ENCODE measurements at regions not wholly inside any gene's neighbourhood (a gene's known extent, or its start where the extent isn't known, plus 50 kb on each side); places are given as distances from the start of the nearest gene placed in this dataset.

DNA sequence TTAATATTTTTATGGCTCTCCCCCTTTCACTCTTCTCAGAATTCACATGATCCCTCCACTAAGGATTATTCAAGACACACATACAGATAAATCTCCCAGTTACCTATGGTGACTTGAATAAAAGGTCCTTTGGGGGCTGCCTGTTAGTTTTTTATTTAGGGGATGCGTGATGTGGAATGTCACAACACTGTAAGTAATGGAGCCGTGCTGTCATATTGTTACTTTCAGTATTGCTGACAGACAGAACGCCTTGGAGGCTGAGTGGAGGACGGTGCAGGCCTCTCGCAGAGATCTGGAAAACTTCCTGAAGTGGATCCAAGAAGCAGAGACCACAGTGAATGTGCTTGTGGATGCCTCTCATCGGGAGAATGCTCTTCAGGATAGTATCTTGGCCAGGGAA lies 291.7 kb downstream of the UTRN start:
- TF ChIP-seq EZH2 (optimal IDR thresholded peaks at IDR 0.05; ENCODE audit: low read depth, low read length) = no peak
- TF ChIP-seq EZH2phosphoT487 (IDR thresholded peaks at IDR 0.05; ENCODE audit: low read length) = no peak
- TF ChIP-seq, protein P1, sequence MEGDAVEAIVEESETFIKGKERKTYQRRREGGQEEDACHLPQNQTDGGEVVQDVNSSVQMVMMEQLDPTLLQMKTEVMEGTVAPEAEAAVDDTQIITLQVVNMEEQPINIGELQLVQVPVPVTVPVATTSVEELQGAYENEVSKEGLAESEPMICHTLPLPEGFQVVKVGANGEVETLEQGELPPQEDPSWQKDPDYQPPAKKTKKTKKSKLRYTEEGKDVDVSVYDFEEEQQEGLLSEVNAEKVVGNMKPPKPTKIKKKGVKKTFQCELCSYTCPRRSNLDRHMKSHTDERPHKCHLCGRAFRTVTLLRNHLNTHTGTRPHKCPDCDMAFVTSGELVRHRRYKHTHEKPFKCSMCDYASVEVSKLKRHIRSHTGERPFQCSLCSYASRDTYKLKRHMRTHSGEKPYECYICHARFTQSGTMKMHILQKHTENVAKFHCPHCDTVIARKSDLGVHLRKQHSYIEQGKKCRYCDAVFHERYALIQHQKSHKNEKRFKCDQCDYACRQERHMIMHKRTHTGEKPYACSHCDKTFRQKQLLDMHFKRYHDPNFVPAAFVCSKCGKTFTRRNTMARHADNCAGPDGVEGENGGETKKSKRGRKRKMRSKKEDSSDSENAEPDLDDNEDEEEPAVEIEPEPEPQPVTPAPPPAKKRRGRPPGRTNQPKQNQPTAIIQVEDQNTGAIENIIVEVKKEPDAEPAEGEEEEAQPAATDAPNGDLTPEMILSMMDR (IDR thresholded peaks at IDR 0.05; ENCODE audit: low read length) = no peak
- Histone ChIP-seq H3K4me2 (ENCODE audit: low read depth, low read length) (no peak overlapping the region), H3K36me3 (replicated peaks; ENCODE audit: insufficient read depth, low read length) (no peaks in the 10 kb centered on the region), H3K79me2 (ENCODE audit: low read length) (no peaks in the 10 kb centered on the region), H4K20me1 (ENCODE audit: insufficient read depth, low read length) (no peaks in the 10 kb centered on the region), H3K4me1 (ENCODE audit: low read length) (no peaks in the 10 kb centered on the region), H3K4me3 (ENCODE audit: low read length) (no peak overlapping the region), H3K9me3 (replicated peaks; ENCODE audit: insufficient read depth, low read length) (no peaks in the 10 kb centered on the region), H3K9ac (ENCODE audit: low read length) (no peak overlapping the region), H2AFZ (ENCODE audit: low read length) (no peak overlapping the region), H3K27me3 (replicated peaks; ENCODE audit: insufficient read depth, low read length) (no peaks in the 10 kb centered on the region), H3K27ac (ENCODE audit: low read length) (no peak overlapping the region), H3K9me2 (replicated peaks; ENCODE audit: insufficient read depth, low read length) (no peaks in the 10 kb centered on the region), H3F3A (ENCODE audit: insufficient read depth, low read length) (no peaks in the 10 kb centered on the region)
- DNase-seq = no peak

DNA sequence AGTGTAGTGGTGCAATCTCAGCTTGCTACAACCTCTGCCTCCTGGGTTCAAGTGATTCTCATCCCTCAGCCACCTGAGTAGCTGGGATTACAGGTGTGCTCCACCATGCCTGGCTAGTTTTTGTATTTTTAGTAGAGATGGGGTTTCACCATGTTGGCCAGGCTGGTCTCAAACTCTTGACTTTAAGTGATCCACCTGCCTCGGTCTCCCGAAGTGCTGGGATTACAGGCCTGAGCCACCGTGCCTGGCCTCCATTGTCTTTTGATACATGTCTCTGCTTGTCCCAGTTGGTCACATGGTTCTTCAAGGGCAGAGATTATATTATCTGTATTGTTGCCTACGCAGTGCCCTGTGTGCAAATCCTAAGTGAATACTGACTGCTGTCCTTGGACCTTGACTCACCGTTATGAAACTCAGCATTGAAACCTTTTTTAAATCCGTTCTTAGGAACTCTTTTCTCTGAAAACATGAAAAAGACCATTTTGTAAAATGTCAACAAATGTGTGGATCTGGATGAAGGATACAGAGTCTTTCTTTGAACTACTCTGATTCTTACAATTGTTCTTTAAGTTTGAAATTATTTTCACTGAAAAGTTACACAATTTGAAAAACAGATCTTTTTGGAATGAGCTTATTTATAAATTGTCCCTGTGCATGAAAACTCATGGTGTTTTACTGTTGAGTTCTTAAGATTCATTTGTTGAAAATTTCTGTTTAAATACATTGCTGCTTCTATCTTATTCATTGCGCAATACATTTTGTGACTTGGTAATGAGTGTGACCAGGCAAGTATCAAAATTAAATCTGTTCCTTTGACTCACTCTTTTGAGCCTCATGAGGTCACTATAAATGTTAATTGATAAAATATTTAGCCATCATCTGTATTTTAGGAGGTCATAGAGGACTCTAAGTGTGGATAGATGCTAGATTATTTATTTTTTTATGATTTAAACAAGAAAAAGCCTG lies 293.5 kb downstream of the UTRN start:
- Histone ChIP-seq H3K4me3 (ENCODE audit: low read length) (no peak overlapping the region), H3K27me3 (replicated peaks; ENCODE audit: insufficient read depth, low read length) (no peaks in the 10 kb centered on the region), H3K27ac (ENCODE audit: low read length) (no peak overlapping the region), H3K36me3 (replicated peaks; ENCODE audit: insufficient read depth, low read length) (no peaks in the 10 kb centered on the region), H3K79me2 (ENCODE audit: low read length) (no peaks in the 10 kb centered on the region), H3K4me2 (ENCODE audit: low read depth, low read length) (no peak overlapping the region), H3K9me3 (replicated peaks; ENCODE audit: insufficient read depth, low read length) (no peaks in the 10 kb centered on the region), H3K9me2 (replicated peaks; ENCODE audit: insufficient read depth, low read length) (no peaks in the 10 kb centered on the region), H4K20me1 (ENCODE audit: insufficient read depth, low read length) (no peaks in the 10 kb centered on the region), H3K4me1 (ENCODE audit: low read length) (no peaks in the 10 kb centered on the region; the same call in 1 of the 2 replicates), H2AFZ (ENCODE audit: low read length) (no peak overlapping the region), H3F3A (ENCODE audit: insufficient read depth, low read length) (peaks cover 6% of the 10 kb centered on the region; the same call in 1 of the 2 replicates), H3K9ac (ENCODE audit: low read length) (no peak overlapping the region)
- DNase-seq = no peak
- TF ChIP-seq EZH2phosphoT487 (IDR thresholded peaks at IDR 0.05; ENCODE audit: low read length) (no peak), EZH2 (optimal IDR thresholded peaks at IDR 0.05; ENCODE audit: low read depth, low read length) (no peak)
- TF ChIP-seq, protein P1 (IDR thresholded peaks at IDR 0.05; ENCODE audit: low read length) = no peak

DNA sequence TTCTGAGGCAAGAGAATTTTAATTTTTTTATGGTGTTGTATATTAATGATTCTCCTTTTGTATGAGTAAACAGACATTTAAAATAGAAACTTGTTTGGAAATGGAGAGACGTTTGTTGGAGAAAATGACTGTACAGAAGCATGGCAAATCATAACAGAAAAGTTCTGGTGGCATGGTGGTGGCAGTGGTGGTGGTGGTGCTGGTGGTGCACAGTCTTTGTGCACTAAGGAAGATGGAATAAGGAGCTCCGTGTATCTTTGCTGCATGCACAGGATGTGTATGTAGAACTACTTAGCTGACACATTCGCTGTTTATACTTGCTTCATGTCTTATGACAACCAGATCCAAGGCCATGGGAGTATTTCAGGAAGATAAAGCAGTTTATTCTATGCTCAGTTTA lies 294.9 kb downstream of the UTRN start:
- H3F3A ChIP-seq (ENCODE audit: insufficient read depth, low read length) = peaks cover 10% of the 10 kb centered on the region
- no peaks in the 10 kb centered on the region for H3K79me2 ChIP-seq (ENCODE audit: low read length)
- no peak overlapping the region for H3K9ac ChIP-seq (ENCODE audit: low read length)
- H2AFZ ChIP-seq (ENCODE audit: low read length) = no peak overlapping the region
- no peak for TF ChIP-seq EZH2 (optimal IDR thresholded peaks at IDR 0.05; ENCODE audit: low read depth, low read length)
- TF ChIP-seq EZH2phosphoT487 (IDR thresholded peaks at IDR 0.05; ENCODE audit: low read length) = no peak
- TF ChIP-seq, protein P1 (IDR thresholded peaks at IDR 0.05; ENCODE audit: low read length) = no peak
- peaks cover 5% of the 10 kb centered on the region; the same call in 1 of the 2 replicates for H3K4me1 ChIP-seq (ENCODE audit: low read length)
- H3K36me3 ChIP-seq (replicated peaks; ENCODE audit: insufficient read depth, low read length) = no peaks in the 10 kb centered on the region
- no peak overlapping the region for H3K4me2 ChIP-seq (ENCODE audit: low read depth, low read length)
- no peaks in the 10 kb centered on the region for H3K9me2 ChIP-seq (replicated peaks; ENCODE audit: insufficient read depth, low read length)
- no peak overlapping the region for H3K27ac ChIP-seq (ENCODE audit: low read length)
- no peaks in the 10 kb centered on the region for H3K27me3 ChIP-seq (replicated peaks; ENCODE audit: insufficient read depth, low read length)
- no peak overlapping the region for H3K4me3 ChIP-seq (ENCODE audit: low read length)
- H4K20me1 ChIP-seq (ENCODE audit: insufficient read depth, low read length) = no peaks in the 10 kb centered on the region
- no peak for DNase-seq
- no peaks in the 10 kb centered on the region for H3K9me3 ChIP-seq (replicated peaks; ENCODE audit: insufficient read depth, low read length)
